ENCODE measurements at regions not wholly inside any gene's neighbourhood (a gene's known extent, or its start where the extent isn't known, plus 50 kb on each side); places are given as distances from the start of the nearest gene placed in this dataset.

- intact Hi-C loops (cut with micrococcal nuclease; ENCODE audit: unreplicated experiment): no loop called here
- ATAC-seq (no peak), DNase-seq (ENCODE audit: low read depth, low spot score) (no peak), FAIRE-seq (no peak)
- no peak overlapping the region for H3K4me3 ChIP-seq
- SMC1A ChIA-PET (ENCODE audit: uncharacterized antibody, unreplicated experiment): interaction anchor here (9.9 to 10.7 kb wide), 3 partner anchors 53 to 217 kb away, joined by 102 to 162 read pairs (median 160); no protein-coding TSS in a partner anchor
- CTCF ChIA-PET: interaction anchor here (1.2 to 12.3 kb wide), 2 partner anchors 36 to 54 kb away, joined by 3 to 151 read pairs; no protein-coding TSS in a partner anchor
- POLR2A ChIA-PET: no interaction called here
- H3K9ac ChIP-seq (ENCODE audit: control insufficient read depth, insufficient read depth, low read length): no peak overlapping the region
- H3K27ac ChIP-seq (ENCODE audit: control insufficient read depth, insufficient read depth): no peak overlapping the region
- H3K27me3 ChIP-seq (replicated peaks in 1 of 2; ENCODE audit: control insufficient read depth in 2 of 2, insufficient read depth in 2 of 2, low read length in 1 of 2): no peaks in the 10 kb centered on the region
- BruUV-seq (replicated peaks): no TSS peak
- H3K9me3 ChIP-seq (replicated peaks; ENCODE audit: control insufficient read depth, insufficient read depth, low read length): no peaks in the 10 kb centered on the region
- RAD21 ChIA-PET (ENCODE audit: unreplicated experiment): interaction anchor here (1.5 to 10.0 kb wide), 2 partner anchors 54 to 58 kb away, joined by 3 to 135 read pairs; no protein-coding TSS in a partner anchor
- no peaks in the 10 kb centered on the region for H4K20me1 ChIP-seq (ENCODE audit: control insufficient read depth, insufficient read depth)
- H3K4me1 ChIP-seq (ENCODE audit: control insufficient read depth, insufficient read depth, low read length): peaks cover 43% of the 10 kb centered on the region
- in situ Hi-C loops (cut with MboI): no loop called here
- no peaks in the 10 kb centered on the region for H3K79me2 ChIP-seq (ENCODE audit: control insufficient read depth, insufficient read depth, low read length)
- 69% methylated on average over 2 of the region's 2 CpGs for WGBS (ENCODE audit: insufficient coverage, insufficient replicate concordance, low lambda C conversion rate, missing lambda C conversion rate)
- no peak overlapping the region for H3K4me2 ChIP-seq (ENCODE audit: control insufficient read depth, insufficient read depth)
- no peaks in the 10 kb centered on the region for H3K36me3 ChIP-seq (ENCODE audit: control insufficient read depth in 2 of 2, insufficient read depth in 2 of 2, low read length in 1 of 2)
- TF ChIP-seq SIX5 (IDR thresholded peaks at IDR 0.05; ENCODE audit: low read depth, low read length, severe bottlenecking): no peak
- TF ChIP-seq SIN3A (IDR thresholded peaks at IDR 0.05; ENCODE audit: low read depth, low read length): no peak
- TF ChIP-seq CBX3 (IDR thresholded peaks at IDR 0.05; ENCODE audit: borderline replicate concordance, low read depth): no peak
- TF ChIP-seq SMAD1 (IDR thresholded peaks at IDR 0.05; ENCODE audit: low read depth, partially characterized antibody): no peak
- TF ChIP-seq PKNOX1 (IDR thresholded peaks at IDR 0.05): no peak
- TF ChIP-seq, protein P1, sequence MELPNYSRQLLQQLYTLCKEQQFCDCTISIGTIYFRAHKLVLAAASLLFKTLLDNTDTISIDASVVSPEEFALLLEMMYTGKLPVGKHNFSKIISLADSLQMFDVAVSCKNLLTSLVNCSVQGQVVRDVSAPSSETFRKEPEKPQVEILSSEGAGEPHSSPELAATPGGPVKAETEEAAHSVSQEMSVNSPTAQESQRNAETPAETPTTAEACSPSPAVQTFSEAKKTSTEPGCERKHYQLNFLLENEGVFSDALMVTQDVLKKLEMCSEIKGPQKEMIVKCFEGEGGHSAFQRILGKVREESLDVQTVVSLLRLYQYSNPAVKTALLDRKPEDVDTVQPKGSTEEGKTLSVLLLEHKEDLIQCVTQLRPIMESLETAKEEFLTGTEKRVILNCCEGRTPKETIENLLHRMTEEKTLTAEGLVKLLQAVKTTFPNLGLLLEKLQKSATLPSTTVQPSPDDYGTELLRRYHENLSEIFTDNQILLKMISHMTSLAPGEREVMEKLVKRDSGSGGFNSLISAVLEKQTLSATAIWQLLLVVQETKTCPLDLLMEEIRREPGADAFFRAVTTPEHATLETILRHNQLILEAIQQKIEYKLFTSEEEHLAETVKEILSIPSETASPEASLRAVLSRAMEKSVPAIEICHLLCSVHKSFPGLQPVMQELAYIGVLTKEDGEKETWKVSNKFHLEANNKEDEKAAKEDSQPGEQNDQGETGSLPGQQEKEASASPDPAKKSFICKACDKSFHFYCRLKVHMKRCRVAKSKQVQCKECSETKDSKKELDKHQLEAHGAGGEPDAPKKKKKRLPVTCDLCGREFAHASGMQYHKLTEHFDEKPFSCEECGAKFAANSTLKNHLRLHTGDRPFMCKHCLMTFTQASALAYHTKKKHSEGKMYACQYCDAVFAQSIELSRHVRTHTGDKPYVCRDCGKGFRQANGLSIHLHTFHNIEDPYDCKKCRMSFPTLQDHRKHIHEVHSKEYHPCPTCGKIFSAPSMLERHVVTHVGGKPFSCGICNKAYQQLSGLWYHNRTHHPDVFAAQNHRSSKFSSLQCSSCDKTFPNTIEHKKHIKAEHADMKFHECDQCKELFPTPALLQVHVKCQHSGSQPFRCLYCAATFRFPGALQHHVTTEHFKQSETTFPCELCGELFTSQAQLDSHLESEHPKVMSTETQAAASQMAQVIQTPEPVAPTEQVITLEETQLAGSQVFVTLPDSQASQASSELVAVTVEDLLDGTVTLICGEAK (IDR thresholded peaks at IDR 0.05; ENCODE audit: borderline replicate concordance): no peak
- TF ChIP-seq SP1 (IDR thresholded peaks at IDR 0.05; ENCODE audit: low read depth, low read length): no peak
- TF ChIP-seq, protein P2, sequence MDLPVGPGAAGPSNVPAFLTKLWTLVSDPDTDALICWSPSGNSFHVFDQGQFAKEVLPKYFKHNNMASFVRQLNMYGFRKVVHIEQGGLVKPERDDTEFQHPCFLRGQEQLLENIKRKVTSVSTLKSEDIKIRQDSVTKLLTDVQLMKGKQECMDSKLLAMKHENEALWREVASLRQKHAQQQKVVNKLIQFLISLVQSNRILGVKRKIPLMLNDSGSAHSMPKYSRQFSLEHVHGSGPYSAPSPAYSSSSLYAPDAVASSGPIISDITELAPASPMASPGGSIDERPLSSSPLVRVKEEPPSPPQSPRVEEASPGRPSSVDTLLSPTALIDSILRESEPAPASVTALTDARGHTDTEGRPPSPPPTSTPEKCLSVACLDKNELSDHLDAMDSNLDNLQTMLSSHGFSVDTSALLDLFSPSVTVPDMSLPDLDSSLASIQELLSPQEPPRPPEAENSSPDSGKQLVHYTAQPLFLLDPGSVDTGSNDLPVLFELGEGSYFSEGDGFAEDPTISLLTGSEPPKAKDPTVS (IDR thresholded peaks at IDR 0.05; ENCODE audit: low read depth, low read length): no peak
- TF ChIP-seq PAX8 (IDR thresholded peaks at IDR 0.05): no peak
- TF ChIP-seq MLLT1 (IDR thresholded peaks at IDR 0.05): no peak
- no peak for TF ChIP-seq NR2F1 (conservative IDR thresholded peaks at IDR 0.05)
- no peak for TF ChIP-seq SREBF1 (IDR thresholded peaks at IDR 0.05; ENCODE audit: low read length)
- TF ChIP-seq ZNF24 (IDR thresholded peaks at IDR 0.05): no peak
- TF ChIP-seq JUND (IDR thresholded peaks at IDR 0.05; ENCODE audit: low read depth, low read length): no peak
- no peak overlapping the region for H2AFZ ChIP-seq (ENCODE audit: control insufficient read depth, low read depth, low read length)
Measured at GRCh38 chr7:50151001-50151400, 58.0 kb upstream of the ZPBP start.

Data from GM12878 (cell line).